GM23338 (cell line): ENCODE measurements at regions not wholly inside any gene's neighbourhood (a gene's known extent, or its start where the extent isn't known, plus 50 kb on each side); places are given as distances from the start of the nearest gene placed in this dataset.

Experiments used
- ATAC-seq: fragments of 200-7000 bp; cut with Tn5 transposase; 3 replicates; pipeline ENCODE4 v1.9.1; 2020
- DNase-seq: peaks from one replicate; pipeline ENCODE4 v3.0.0-alpha.2; 2015; ENCODE audit warnings: low spot score
- H2AFZ ChIP-seq: fragments of 200-600 bp; sonication (generic); 2 replicates; pipeline ENCODE4 v1.8.0; 2016; ENCODE audit warnings: antibody characterized with exemption, mild to moderate bottlenecking, moderate library complexity
- H3F3A ChIP-seq: fragments of 200-600 bp; sonication (generic); replicated peaks from 2 replicates; pipeline ENCODE4 v1.8.0; 2017; ENCODE audit warnings: antibody characterized with exemption, mixed run types, low read depth
- H3K27ac ChIP-seq: fragments of 200-600 bp; sonication (generic); 2 replicates; pipeline ENCODE4 v1.6.1; 2016; ENCODE audit warnings: low read depth
- H3K27me3 ChIP-seq: fragments of 200-600 bp; sonication (generic); 2 replicates; pipeline ENCODE4 v1.8.0; 2016; ENCODE audit warnings: mild to moderate bottlenecking, mixed run types, moderate library complexity; ENCODE audit not compliant: insufficient read depth
- H3K36me3 ChIP-seq: fragments of 200-600 bp; sonication (generic); 2 replicates; pipeline ENCODE4 v1.8.0; 2016; ENCODE audit warnings: mild to moderate bottlenecking; ENCODE audit not compliant: insufficient read depth
- H3K4me1 ChIP-seq: fragments of 200-600 bp; sonication (generic); 2 replicates; pipeline ENCODE4 v1.8.0; 2016; ENCODE audit warnings: mild to moderate bottlenecking, moderate library complexity; ENCODE audit not compliant: insufficient read depth
- H3K4me2 ChIP-seq: fragments of 200-600 bp; sonication (generic); 2 replicates; pipeline ENCODE4 v1.7.1; 2017; ENCODE audit warnings: mixed run types
- H3K4me3 ChIP-seq: fragments of 200-600 bp; sonication (generic); 2 replicates; pipeline ENCODE4 v1.6.1; 2016; ENCODE audit warnings: mixed run types
- H3K79me2 ChIP-seq: fragments of 200-600 bp; sonication (generic); replicated peaks from 2 replicates; pipeline ENCODE4 v1.8.0; 2017; ENCODE audit warnings: mild to moderate bottlenecking; ENCODE audit not compliant: insufficient read depth
- H3K9me2 ChIP-seq: fragments of 200-600 bp; sonication (generic); 2 replicates; pipeline ENCODE4 v1.8.0; 2017; ENCODE audit not compliant: insufficient read depth
- H4K20me1 ChIP-seq: fragments of 200-600 bp; sonication (generic); replicated peaks from 2 replicates; pipeline ENCODE4 v1.8.0; 2017; ENCODE audit warnings: mild to moderate bottlenecking; ENCODE audit not compliant: insufficient read depth
- H3K27ac Mint-ChIP-seq: 2 replicates; pipeline ENCODE4 v1.8.0; 2020; ENCODE audit warnings: inconsistent platforms, mild to moderate bottlenecking, moderate library complexity, mixed read lengths
- H3K27me3 Mint-ChIP-seq: 3 replicates; pipeline ENCODE4 v1.8.0; 2022; ENCODE audit warnings: low read depth, mild to moderate bottlenecking, moderate library complexity, mixed read lengths, inconsistent platforms; ENCODE audit not compliant: insufficient read depth, poor library complexity
- H3K36me3 Mint-ChIP-seq: 3 replicates; pipeline ENCODE4 v1.8.0; 2021; ENCODE audit warnings: low read depth, mild to moderate bottlenecking, inconsistent platforms, moderate library complexity, mixed read lengths
- H3K4me1 Mint-ChIP-seq: 3 replicates; pipeline ENCODE4 v1.8.0; 2020; ENCODE audit warnings: mild to moderate bottlenecking, inconsistent platforms, mixed read lengths
- H3K4me3 Mint-ChIP-seq: 3 replicates; pipeline ENCODE4 v1.8.0; 2021; ENCODE audit warnings: moderate library complexity, mild to moderate bottlenecking, inconsistent platforms, mixed read lengths
- H3K9me3 Mint-ChIP-seq: 3 replicates; pipeline ENCODE4 v1.8.0; 2020; ENCODE audit warnings: moderate library complexity, mild to moderate bottlenecking, inconsistent platforms, mixed read lengths
- CREB1 ChIP-seq: fragments of 250-450 bp; sonication (Bioruptor Pico); IDR thresholded peaks from 2 replicates; pipeline ENCODE4 v1.5.0; 2020; ENCODE audit warnings: low read depth, mild to moderate bottlenecking, moderate library complexity
- EZH2 ChIP-seq: fragments of 200-600 bp; sonication (generic); IDR thresholded peaks from one replicate; pipeline ENCODE4 v1.8.0; 2017; ENCODE audit warnings: antibody characterized with exemption, mild to moderate bottlenecking, low read depth; ENCODE audit not compliant: unreplicated experiment
- EZH2phosphoT487 ChIP-seq: fragments of 200-600 bp; sonication (generic); IDR thresholded peaks from one replicate; pipeline ENCODE4 v1.8.1; 2018; ENCODE audit warnings: antibody characterized with exemption; ENCODE audit not compliant: unreplicated experiment
- JUNB ChIP-seq: IDR thresholded peaks from one replicate; pipeline ENCODE4 v1.6.1; 2016; ENCODE audit warnings: antibody characterized with exemption; ENCODE audit not compliant: unreplicated experiment
- NANOG ChIP-seq: IDR thresholded peaks from 2 replicates; pipeline ENCODE4 v1.6.1; 2016; ENCODE audit warnings: antibody characterized with exemption, borderline replicate concordance
- POLR2AphosphoS5 ChIP-seq: IDR thresholded peaks from 2 replicates; pipeline ENCODE4 v1.6.1; 2016; ENCODE audit warnings: antibody characterized with exemption, low read depth
- STAT1 ChIP-seq: IDR thresholded peaks from one replicate; pipeline ENCODE4 v1.6.1; 2016; ENCODE audit warnings: antibody characterized with exemption; ENCODE audit not compliant: unreplicated experiment
- ZNF114 ChIP-seq: fragments of 250-450 bp; sonication (Bioruptor Pico); IDR thresholded peaks from 2 replicates; pipeline ENCODE4 v1.5.0; 2020; ENCODE audit warnings: mild to moderate bottlenecking, moderate library complexity
- ZNF331 ChIP-seq: fragments of 250-450 bp; sonication (Bioruptor Pico); IDR thresholded peaks from 2 replicates; pipeline ENCODE4 v1.5.0; 2020; ENCODE audit warnings: low read depth, mild to moderate bottlenecking, moderate library complexity
- TF ChIP-seq, protein P1 (sequence below): IDR thresholded peaks from one replicate; pipeline ENCODE4 v1.6.1; 2018; ENCODE audit warnings: antibody characterized with exemption; ENCODE audit not compliant: unreplicated experiment
- TF ChIP-seq, protein P2 (sequence below): IDR thresholded peaks from 2 replicates; pipeline ENCODE4 v1.6.1; 2016; ENCODE audit warnings: antibody characterized with exemption
- TF ChIP-seq, protein P3 (sequence below): fragments of 250-450 bp; sonication (Bioruptor Pico); IDR thresholded peaks from 2 replicates; pipeline ENCODE4 v1.5.0; 2020; ENCODE audit warnings: mild to moderate bottlenecking, moderate library complexity

DNA sequence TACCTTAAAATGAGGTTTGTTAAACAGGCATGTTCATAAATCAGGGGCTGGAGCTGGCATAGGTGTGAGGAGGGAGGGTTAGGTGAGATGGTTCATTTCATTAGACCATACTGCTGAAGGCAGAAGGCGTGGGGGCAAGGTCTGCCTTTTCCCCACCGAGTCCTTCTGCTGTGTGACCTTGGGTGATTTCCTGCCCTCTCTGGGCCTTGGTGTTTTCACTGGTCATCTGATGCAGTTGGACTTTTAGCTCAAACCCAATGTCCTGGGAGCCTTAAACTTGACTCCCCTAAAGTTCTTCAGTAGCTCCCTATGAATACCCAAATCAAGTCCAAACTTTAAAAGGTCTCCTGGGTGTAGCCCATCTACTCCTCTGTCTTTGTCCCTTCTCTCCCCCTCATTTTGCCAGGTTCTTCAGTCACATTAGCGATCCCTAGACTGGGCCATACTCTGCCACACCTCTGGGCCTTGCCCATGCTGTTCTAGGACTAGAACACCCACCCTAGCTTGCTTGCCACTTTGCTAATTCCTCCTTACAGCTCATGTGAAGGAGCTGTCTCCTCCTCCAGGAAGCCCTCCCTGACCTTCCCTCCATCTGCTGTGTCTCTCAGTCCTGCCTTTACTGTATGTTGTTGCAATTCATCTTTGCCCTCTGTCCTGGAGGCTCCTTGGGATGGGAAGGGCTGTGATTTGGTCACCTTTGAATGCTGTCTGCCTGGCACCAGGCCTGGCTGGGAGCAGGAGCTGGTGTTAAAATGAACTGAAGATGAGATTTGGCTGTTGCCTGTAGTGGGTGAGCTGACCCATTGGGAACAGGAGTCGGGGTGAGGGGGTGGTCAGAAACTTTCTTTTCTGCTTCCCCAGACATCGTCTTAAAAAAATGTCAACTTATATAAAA lies 85.4 kb upstream of the HS6ST1 start (continued):
- TF ChIP-seq EZH2 = no peak
- no peak for TF ChIP-seq NANOG
- TF ChIP-seq, protein P1, sequence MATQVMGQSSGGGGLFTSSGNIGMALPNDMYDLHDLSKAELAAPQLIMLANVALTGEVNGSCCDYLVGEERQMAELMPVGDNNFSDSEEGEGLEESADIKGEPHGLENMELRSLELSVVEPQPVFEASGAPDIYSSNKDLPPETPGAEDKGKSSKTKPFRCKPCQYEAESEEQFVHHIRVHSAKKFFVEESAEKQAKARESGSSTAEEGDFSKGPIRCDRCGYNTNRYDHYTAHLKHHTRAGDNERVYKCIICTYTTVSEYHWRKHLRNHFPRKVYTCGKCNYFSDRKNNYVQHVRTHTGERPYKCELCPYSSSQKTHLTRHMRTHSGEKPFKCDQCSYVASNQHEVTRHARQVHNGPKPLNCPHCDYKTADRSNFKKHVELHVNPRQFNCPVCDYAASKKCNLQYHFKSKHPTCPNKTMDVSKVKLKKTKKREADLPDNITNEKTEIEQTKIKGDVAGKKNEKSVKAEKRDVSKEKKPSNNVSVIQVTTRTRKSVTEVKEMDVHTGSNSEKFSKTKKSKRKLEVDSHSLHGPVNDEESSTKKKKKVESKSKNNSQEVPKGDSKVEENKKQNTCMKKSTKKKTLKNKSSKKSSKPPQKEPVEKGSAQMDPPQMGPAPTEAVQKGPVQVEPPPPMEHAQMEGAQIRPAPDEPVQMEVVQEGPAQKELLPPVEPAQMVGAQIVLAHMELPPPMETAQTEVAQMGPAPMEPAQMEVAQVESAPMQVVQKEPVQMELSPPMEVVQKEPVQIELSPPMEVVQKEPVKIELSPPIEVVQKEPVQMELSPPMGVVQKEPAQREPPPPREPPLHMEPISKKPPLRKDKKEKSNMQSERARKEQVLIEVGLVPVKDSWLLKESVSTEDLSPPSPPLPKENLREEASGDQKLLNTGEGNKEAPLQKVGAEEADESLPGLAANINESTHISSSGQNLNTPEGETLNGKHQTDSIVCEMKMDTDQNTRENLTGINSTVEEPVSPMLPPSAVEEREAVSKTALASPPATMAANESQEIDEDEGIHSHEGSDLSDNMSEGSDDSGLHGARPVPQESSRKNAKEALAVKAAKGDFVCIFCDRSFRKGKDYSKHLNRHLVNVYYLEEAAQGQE = no peak
- no peak for TF ChIP-seq ZNF114
- TF ChIP-seq EZH2phosphoT487 = no peak
- TF ChIP-seq STAT1 = no peak

DNA sequence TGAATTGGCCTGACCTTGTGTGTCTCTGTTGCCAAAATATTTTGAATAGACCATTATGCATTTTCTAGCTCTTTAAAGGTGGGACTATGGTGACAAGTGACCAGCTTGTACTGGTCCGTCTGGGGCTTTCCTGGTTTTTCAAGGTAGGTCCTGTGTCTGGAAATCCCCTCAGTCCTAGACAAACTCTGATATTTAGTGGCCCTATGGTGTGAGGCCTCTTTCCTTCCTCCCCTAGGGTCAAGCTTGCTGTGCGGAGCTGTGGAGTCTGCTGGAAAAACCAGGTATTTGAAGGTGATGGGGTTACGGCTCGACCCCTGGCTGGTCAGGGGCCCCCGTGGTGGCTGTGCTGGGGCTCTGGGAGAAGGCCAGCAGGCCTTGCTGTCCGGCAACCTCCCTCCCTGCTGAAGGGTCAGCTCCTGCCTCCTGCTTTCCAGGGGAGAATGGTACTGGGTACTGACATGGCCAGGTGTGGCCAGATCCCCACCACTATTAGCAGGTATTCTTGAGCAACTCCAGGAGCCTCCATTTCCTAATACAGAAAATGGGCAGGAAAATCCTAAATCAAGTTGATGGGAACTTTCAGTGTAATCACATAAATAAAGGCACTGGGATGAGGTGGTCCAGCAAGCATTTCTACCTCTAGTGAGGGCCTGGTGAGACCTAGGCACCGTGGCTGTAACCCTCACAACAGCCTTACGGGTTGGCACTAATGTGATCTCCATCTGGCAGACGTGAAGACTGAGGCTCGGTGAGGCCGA lies 86.2 kb upstream of the HS6ST1 start:
- peaks cover 27% of the 10 kb centered on the region for H3K4me1 Mint-ChIP-seq
- H3K27ac Mint-ChIP-seq = no peak overlapping the region
- Histone ChIP-seq H3K4me2 (no peak overlapping the region), H3K36me3 (no peaks in the 10 kb centered on the region), H2AFZ (no peak overlapping the region), H3K9me2 (no peaks in the 10 kb centered on the region), H3K4me1 (peaks cover 19% of the 10 kb centered on the region), H4K20me1 (no peaks in the 10 kb centered on the region), H3K79me2 (no peaks in the 10 kb centered on the region), H3K27ac (no peak overlapping the region), H3K4me3 (no peak overlapping the region), H3K27me3 (no peaks in the 10 kb centered on the region), H3F3A (no peaks in the 10 kb centered on the region)
- no peaks in the 10 kb centered on the region for H3K36me3 Mint-ChIP-seq
- no peak for DNase-seq
- ATAC-seq = no peak
- no peak overlapping the region for H3K4me3 Mint-ChIP-seq
- peaks cover 26% of the 10 kb centered on the region for H3K27me3 Mint-ChIP-seq
- peaks cover 3% of the 10 kb centered on the region; the same call in 1 of the 3 replicates for H3K9me3 Mint-ChIP-seq
- TF ChIP-seq EZH2 = no peak
- no peak for TF ChIP-seq ZNF331 (CRISPR knock-in tag)
- TF ChIP-seq, protein P2, sequence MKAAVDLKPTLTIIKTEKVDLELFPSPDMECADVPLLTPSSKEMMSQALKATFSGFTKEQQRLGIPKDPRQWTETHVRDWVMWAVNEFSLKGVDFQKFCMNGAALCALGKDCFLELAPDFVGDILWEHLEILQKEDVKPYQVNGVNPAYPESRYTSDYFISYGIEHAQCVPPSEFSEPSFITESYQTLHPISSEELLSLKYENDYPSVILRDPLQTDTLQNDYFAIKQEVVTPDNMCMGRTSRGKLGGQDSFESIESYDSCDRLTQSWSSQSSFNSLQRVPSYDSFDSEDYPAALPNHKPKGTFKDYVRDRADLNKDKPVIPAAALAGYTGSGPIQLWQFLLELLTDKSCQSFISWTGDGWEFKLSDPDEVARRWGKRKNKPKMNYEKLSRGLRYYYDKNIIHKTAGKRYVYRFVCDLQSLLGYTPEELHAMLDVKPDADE = no peak
- TF ChIP-seq POLR2AphosphoS5 = no peak
- no peak for TF ChIP-seq CREB1
- no peak for TF ChIP-seq EZH2phosphoT487
- TF ChIP-seq, protein P3, sequence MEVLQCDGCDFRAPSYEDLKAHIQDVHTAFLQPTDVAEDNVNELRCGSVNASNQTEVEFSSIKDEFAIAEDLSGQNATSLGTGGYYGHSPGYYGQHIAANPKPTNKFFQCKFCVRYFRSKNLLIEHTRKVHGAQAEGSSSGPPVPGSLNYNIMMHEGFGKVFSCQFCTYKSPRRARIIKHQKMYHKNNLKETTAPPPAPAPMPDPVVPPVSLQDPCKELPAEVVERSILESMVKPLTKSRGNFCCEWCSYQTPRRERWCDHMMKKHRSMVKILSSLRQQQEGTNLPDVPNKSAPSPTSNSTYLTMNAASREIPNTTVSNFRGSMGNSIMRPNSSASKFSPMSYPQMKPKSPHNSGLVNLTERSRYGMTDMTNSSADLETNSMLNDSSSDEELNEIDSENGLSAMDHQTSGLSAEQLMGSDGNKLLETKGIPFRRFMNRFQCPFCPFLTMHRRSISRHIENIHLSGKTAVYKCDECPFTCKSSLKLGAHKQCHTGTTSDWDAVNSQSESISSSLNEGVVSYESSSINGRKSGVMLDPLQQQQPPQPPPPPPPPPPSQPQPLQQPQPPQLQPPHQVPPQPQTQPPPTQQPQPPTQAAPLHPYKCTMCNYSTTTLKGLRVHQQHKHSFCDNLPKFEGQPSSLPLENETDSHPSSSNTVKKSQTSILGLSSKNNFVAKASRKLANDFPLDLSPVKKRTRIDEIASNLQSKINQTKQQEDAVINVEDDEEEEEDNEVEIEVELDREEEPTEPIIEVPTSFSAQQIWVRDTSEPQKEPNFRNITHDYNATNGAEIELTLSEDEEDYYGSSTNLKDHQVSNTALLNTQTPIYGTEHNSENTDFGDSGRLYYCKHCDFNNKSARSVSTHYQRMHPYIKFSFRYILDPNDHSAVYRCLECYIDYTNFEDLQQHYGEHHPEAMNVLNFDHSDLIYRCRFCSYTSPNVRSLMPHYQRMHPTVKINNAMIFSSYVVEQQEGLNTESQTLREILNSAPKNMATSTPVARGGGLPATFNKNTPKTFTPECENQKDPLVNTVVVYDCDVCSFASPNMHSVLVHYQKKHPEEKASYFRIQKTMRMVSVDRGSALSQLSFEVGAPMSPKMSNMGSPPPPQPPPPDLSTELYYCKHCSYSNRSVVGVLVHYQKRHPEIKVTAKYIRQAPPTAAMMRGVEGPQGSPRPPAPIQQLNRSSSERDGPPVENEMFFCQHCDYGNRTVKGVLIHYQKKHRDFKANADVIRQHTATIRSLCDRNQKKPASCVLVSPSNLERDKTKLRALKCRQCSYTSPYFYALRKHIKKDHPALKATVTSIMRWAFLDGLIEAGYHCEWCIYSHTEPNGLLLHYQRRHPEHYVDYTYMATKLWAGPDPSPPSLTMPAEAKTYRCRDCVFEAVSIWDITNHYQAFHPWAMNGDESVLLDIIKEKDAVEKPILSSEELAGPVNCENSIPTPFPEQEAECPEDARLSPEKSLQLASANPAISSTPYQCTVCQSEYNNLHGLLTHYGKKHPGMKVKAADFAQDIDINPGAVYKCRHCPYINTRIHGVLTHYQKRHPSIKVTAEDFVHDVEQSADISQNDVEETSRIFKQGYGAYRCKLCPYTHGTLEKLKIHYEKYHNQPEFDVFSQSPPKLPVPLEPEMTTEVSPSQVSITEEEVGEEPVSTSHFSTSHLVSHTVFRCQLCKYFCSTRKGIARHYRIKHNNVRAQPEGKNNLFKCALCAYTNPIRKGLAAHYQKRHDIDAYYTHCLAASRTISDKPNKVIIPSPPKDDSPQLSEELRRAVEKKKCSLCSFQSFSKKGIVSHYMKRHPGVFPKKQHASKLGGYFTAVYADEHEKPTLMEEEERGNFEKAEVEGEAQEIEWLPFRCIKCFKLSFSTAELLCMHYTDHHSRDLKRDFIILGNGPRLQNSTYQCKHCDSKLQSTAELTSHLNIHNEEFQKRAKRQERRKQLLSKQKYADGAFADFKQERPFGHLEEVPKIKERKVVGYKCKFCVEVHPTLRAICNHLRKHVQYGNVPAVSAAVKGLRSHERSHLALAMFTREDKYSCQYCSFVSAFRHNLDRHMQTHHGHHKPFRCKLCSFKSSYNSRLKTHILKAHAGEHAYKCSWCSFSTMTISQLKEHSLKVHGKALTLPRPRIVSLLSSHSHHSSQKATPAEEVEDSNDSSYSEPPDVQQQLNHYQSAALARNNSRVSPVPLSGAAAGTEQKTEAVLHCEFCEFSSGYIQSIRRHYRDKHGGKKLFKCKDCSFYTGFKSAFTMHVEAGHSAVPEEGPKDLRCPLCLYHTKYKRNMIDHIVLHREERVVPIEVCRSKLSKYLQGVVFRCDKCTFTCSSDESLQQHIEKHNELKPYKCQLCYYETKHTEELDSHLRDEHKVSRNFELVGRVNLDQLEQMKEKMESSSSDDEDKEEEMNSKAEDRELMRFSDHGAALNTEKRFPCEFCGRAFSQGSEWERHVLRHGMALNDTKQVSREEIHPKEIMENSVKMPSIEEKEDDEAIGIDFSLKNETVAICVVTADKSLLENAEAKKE = no peak
- no peak for TF ChIP-seq NANOG
- TF ChIP-seq JUNB = no peak
- no peak for TF ChIP-seq ZNF114
